Gastrocnemius medialis (tissue), 4 donors: ENCODE measurements at regions not wholly inside any gene's neighbourhood (a gene's known extent, or its start where the extent isn't known, plus 50 kb on each side); places are given as distances from the start of the nearest gene placed in this dataset.

Experiments
- POLR2A ChIP-seq, 2 donors: fragments of 450-650 bp; IDR thresholded peaks; one replicate each; pipeline ENCODE4 v1.6.1; 2017; ENCODE audit warnings: antibody characterized with exemption in 2 of 2, mild to moderate bottlenecking in 2 of 2, moderate library complexity in 2 of 2
- TF ChIP-seq, protein P1 (sequence below), 5 experiments: fragments of 450-650 bp in 3 of 5; fragments of 200-600 bp in 2 of 5; sonication (generic) in 2 of 5; IDR thresholded peaks in 4 of 5; conservative IDR thresholded peaks in 1 of 5; 1 replicate in 4 of 5; 2 replicates in 1 of 5; pipeline ENCODE4 v1.5.1; 2016 to 2019; ENCODE audit warnings: antibody characterized with exemption in 5 of 5, mild to moderate bottlenecking in 3 of 5, moderate library complexity in 3 of 5

DNA sequence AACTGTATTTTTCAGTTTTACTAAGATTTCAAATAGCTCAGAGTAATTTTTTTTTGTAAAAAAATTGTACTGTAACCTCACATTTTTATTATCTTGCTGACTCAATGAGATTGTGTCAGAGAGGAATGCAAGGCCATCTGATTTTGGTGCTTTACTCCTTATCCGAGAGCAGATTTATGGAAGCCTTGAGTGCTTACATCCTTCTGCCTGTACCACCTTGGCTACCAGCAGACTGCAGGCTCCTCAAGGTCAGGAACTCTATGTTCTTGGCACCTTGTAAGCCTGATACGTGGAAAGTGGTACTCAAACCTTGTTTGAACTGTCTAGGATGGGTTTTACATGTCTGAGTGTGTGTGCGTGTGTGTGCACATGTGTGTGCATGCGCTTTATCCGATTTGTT lies 80.1 kb upstream of the MLIP start:
- TF ChIP-seq, protein P1, sequence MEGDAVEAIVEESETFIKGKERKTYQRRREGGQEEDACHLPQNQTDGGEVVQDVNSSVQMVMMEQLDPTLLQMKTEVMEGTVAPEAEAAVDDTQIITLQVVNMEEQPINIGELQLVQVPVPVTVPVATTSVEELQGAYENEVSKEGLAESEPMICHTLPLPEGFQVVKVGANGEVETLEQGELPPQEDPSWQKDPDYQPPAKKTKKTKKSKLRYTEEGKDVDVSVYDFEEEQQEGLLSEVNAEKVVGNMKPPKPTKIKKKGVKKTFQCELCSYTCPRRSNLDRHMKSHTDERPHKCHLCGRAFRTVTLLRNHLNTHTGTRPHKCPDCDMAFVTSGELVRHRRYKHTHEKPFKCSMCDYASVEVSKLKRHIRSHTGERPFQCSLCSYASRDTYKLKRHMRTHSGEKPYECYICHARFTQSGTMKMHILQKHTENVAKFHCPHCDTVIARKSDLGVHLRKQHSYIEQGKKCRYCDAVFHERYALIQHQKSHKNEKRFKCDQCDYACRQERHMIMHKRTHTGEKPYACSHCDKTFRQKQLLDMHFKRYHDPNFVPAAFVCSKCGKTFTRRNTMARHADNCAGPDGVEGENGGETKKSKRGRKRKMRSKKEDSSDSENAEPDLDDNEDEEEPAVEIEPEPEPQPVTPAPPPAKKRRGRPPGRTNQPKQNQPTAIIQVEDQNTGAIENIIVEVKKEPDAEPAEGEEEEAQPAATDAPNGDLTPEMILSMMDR (IDR thresholded peaks at IDR 0.05 in 4 of 5, conservative IDR thresholded peaks at IDR 0.05 in 1 of 5): no peak
- TF ChIP-seq POLR2A (IDR thresholded peaks at IDR 0.05): no peak
